ENCODE measurements at regions not wholly inside any gene's neighbourhood (a gene's known extent, or its start where the extent isn't known, plus 50 kb on each side); places are given as distances from the start of the nearest gene placed in this dataset.
"Not testable (repeated sequence)": the region's sequence is repeated elsewhere in the genome, so short reads cannot be mapped to it uniquely, and the experiment has no call there.

DNA sequence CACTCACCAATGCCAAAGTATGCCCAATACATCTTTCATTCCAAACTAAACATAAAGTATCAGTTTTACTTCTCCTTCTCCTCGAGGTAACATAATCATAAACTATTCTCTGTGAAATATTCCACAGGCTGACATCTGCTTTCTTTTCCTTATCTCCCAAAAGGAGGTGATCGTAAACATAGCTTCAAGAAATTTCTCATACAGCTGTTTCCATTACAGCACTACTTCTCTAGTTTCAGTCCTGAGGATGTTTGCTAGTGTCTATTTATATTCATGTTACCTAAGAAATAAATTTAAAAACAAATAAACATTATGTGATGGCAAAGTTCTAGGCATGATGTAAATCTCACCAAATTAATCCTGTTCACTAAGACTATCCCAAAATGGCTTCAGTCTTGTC lies 90.1 kb upstream of the CPSF6 start:
- no peak for DNase-seq

DNA sequence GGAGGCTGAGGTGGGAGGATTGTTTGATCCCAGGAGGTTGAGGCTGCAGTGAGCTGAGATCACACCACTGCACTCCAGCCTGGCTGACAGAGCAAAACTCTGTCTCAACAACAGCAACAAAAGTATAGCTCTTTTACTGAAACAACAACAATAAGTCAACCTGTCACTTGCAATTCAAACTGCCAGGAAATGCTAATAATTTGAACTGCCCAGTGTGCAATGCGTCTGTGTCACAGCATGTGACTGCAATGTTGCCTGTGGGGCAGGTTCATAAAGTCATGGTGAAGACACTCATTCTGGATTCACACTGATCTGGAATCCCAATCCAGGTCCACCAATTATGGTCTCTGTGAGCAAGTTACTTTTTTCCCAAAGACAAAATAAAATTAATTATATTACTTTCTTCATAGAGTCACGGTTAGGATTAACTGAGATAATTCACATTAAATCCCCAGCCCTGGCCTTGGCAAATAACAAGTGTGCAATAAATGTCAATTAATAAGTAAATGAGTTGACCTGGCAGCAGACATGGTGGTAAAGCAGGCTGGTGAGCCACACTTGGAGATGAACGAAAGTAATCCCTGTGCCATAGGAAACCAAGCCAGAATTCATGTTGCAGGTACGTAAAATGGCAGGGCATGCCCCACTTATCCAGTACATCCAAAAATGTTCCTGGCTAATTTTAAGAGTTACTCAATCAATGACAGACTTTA lies 89.1 kb upstream of the CPSF6 start:
- no peak for DNase-seq

DNA sequence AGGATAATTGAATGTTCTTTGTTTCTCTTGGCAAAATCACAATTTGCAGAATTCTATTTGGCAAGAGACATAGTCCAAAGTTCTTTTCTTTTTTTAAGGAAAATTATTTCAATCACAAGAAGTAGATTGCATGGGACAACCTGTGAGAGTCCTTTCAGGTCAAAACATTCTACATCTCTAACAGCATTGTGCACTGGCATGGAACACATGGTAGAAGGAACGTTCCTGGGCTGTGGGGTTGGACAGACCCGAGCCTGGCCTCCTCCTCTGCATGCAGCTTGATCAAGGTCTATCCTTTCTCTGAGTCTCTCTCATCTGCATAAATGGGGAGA lies 88.6 kb upstream of the CPSF6 start:
- DNase-seq, result no peak

DNA sequence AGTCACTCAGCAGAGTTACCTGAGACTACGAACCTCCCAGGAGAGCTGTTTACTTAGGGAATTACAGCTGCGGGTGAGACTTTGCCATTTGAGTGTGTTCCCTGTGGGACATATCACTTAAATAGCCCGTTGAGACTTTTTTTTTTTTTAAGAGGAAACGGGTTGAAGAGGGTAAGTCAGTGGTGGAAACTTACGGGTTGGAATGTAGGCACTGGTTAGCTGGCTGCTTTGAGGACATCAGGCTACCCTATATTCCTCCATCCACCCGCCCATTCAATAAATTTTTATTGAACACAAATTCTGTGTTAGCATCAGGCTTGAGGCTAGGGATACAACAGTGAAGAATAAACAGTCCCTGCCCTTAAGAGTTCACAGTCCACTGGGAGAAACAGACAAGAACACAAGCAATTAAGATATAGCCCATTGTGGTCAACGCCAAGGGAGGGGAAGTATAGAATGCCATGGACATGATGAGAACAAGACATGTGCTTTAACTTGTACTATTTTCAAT lies 88.1 kb upstream of the CPSF6 start:
- DNase-seq, result peak; percentile 3

DNA sequence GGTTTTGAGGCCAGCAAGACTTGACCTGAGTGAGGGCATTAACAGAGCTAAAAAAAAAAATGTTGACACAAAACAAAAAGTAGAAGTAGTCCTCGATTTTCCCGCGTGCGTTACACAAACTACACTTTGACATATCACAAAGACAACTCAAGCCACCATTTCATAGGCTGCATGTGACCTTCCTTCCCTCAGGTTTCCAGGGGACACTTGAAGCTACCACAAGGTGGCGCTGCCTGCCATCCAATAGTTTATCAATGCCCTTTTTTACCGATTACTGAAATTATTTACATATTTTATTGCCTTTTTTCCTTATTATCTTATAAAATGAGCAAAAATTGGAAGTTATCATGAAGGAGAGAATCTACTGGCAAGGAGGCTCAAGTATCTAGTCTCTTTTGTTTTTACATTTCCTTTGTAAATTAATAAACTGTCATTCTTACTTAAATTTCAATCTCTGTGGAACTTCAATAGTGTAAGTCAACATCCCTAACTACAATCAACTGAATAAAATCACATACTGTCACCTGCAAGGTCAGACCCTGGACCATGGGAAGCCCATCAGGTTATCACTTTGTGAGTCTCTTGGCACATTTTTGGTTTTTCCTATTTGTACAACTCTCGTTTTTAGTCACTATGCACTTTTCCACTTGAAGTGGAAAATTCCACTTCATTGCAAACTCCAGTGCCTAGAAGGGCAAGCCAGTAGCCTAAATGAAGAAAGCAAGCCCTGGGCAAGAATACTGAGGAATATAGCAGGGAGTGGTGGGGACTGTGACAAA lies 84.6 kb upstream of the CPSF6 start:
- peak; percentile 57 for DNase-seq

DNA sequence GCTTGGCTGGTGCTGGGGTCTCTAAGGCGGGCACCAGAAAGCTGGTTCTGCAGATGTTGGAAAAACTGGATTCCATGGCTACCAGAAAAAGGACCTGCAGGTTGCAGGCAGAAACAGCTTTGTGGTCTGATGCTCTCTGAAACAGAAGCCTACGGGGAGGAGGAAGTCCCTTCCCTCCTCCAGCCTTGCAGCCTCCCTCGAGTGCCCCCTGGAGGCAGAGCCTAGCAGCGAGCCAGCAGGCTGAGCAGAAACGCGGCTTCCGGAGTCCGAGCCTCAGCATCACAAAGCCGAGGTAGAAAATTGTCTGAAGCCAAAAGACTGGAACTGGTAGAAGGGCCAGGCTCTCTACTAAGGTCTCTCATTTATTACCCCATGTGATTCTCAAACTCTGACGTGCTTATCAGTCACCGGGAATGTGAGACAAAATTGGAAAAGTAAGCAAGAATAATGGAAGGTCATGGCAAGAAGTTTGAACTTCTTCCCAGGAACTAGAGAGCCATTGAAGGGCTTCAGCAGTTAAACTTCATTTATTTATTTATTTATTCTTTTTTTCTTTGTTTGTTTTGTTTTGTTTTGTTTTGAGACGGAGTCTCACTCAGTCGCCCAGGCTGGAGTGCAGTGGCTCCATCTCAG lies 82.2 kb upstream of the CPSF6 start:
- DNase-seq, result peak; percentile 79

DNA sequence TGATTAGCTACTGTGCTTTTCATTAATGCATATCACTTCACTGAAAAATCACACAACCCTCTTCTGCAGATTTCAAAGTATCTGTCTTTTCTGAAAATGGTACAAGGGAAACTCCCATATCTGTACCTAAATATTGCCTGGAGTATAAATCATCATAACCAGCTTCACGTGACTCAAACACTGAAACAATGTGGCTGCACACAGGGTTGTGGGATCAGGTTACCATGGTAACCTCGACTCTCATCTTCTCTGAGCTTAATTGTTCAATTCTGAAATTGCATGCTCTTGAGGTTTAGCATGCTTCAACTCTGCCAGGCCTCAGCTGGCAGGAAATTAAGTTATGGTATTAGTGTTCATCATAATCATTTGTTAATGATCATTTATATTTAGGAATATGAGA lies 77.5 kb upstream of the CPSF6 start:
- DNase-seq, result peak; percentile 68

DNA sequence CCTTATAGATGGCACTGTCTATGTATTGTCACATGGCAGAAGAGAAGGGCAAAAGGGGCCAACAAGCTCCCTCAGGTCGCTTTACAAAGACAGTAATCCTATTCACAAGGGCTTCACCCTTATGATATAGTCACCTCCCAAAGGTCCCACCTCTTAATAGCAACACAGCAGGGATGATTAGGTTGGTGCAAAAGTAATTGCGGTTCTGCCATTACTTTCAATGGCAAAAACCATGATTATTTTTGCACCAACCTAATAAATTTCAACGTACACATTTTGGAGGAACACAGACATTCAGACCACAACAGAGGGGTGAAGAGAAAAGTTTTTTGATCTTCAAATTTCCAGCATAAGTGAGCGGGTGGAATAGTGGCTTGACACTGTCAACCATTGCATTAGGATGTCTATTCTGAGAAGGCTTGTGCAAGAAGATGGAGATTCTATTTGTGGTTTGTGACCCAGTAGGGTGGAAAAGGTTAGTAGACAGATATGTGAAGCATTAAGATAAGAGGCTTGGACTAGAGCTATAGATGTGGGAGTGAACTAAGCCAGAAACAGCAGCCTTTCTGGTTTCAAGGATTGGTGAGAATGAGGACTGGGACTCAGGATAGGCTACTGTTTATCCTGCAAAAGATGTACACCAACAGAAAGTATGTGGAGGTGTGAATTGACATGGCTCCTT lies 75.5 kb upstream of the CPSF6 start:
- no peak for DNase-seq

DNA sequence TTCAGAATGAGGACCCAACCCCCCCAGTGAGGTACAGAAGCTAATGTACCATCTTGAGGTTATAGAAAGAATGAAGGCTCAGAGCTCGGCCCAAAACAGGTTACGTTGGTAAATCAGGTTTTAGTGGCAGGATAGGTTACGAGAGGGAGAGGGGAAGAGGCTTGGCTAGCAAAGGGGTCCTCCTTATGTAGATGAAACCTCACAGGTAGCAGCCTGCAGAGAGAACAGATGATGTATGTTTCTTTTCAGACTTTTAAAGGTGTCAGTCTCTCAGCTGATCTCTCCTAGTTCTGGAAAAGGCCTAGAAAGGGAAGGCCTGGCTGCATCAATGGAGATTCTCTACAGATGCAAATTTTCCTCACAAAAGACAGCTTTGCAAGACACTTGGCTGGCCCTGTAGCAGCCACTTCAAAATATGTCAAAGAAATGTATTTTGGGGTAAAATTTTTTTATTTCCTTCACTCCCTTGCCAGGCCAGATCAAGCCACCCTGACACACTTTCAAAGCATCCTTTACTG lies 71.7 kb upstream of the CPSF6 start:
- no peak for DNase-seq

DNA sequence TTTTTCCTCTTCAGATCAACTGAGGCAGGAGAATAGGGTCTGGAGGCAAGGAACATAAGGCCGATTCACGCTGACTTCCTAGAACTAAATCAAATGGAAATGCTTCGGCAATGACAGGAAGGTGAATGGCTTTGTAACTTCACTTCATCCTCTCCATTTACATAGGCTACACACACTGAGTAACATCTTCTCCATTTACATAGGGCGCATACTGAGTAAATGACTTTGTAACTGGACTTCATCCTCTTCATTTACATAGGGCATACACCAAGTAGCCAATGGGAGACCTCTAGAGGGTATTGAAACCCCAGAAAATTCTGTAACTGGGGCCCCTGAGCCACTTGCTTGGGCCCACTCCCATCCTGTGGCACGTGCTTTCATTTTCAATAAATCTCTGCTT lies 71.0 kb upstream of the CPSF6 start:
- DNase-seq, result no peak

DNA sequence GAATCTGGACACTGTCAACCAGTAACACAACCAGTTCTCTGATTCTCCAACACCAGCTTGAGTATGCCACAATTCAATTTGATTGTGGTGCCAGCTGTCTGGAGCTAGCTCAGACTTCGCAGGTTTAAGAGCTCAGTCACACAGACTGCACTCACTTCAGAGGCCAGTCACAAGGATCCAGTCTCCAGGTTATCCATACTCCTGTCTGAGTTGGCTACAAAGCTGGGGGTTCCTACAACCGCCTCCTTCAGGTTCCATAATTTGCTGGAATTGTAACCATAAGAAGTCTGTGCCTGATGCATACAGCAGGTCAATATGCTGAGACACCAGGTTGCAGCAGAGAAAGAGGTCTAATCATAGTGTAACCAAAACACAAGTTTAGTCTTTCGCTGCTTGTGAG lies 70.5 kb upstream of the CPSF6 start:
- no peak for DNase-seq

DNA sequence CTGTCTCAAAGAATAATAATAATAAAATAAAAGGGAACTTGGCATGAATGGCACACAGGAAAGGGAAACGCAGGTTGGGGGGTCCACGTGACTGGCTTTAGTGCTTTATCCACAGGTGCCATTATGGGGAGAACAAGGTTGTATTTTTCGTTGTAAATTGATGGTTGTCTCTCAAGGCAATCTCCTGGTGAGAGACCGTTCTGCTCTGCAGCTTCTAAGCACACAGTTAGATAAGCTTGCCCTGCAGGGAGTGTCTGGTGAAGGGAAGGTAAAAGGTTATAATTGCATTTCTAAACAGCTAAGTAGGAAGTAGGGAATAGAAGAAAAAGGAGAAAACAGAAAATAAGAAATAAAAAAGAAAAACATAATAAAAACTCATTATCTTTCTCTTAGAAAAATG lies 69.1 kb upstream of the CPSF6 start:
- DNase-seq, result no peak

DNA sequence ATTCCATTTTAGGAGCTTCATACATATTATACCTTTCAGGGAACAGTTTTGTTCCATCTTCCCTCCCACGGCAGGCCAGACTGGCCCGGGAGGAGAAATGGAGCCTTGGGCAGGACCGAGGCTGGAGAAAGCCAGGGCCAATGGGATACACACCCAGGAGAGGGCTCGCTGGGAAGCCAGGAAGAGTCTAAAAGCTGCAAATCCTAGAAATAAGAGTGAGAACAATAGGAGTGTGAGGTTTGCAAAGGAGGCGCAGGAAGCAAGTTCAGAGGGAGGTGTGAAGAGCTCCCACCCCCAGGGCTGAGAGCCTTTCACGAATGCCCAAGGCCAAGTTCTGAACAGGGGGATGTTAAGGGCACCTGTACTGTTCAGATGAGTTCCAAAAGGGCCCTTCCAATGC lies 67.5 kb upstream of the CPSF6 start:
- DNase-seq, result no peak

DNA sequence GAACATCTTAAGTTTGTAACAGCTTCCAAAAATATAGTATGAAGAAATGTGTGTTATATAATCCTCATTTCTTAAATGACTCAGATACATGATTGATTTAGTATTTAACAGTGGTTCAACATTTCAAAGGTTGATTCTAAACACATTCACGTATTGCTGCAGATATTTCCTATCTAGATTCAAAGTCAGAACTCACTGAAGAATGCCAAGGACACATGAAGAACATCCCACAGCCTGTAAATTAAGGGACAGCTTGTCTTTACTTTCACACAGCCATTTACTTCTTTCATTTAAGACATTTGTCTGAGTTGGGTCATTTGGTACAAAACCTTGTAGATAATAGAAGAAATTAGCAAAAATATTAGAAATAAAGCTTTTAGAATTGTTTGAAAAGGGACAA lies 66.9 kb upstream of the CPSF6 start:
- DNase-seq, result no peak

DNA sequence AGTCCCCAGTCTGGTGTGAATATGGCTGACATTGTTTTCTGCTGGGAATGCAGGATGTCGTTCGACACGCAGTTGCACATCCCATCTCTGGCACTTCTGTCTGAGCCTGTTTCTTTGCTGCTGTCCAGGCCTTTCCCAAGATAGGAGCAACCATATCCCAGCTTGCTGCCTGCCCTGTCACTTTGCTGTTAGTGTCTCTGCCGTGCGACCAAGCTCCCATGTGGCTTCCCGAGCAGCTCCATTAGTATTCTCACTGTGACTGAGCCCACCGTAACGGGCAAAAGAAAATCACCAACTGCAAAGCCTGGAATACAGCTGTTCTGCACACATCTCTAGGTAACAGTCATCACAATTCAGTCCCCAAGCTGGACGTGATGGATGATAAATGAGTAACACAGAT lies 66.0 kb upstream of the CPSF6 start:
- no peak for DNase-seq

DNA sequence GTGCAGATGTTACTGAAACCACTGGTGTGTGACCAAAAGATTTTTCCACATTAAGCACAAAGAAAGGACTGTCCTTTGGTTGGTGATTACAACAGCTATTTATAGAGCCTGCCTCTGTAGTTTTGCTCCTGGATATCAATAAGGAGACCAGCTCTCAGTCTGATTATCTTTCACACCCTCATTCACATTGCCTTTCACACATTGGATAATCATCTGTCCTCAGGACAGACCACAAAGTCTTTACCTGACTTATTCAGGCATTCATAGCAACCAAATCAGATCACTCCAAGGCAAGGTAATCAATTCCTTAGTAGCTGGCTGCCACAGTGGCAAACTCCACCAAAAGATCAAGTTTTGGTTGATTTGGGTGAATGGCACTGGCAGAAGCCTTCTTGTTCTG lies 59.6 kb upstream of the CPSF6 start:
- DNase-seq, result no peak

DNA sequence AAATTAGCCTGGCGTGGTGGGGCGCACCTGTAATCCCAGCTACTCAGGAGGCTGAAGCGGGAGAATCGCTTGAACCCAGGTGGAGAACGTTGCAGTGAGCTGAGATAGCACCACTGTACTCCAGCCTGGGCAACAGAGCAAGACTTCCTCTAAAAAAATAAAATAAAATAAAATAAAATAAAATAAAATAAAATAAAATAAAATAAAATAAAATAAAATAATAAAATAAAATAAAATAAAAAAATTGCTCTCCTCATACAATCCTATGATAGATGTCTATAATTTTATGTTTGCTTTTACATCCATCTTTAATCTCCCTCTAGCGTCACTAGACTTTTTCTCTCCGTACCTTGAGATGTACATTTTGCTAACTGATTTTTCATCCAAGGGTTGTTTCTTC lies 51.8 kb upstream of the CPSF6 start:
- DNase-seq, result not testable (repeated sequence)

DNA sequence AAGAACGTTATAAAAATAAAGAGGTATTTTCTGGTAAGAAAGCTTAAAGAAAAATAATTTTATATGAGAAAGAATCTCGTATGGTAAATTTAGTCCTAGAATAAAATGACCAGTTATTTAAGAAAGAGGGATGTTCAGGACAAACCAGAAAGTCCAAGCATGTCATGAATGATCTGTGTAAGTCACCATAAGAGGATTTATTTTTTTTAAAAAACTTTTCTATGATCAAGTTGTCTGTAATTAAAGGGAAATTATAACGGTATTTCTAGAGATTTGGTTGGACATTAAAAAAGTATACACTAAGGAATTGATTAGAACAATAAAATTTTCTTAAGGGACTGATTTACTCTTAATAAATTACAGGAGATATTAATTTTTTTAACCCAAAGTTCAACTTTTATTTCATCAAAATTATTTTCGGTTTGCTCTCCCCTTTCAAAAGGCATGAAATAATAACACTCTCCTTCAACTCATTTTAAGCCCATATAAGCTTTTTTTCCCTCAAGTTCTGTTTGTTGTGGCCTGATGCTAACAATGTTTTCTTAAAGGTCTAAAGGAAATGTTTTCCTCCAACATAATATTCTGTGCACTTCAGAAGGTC lies 49.9 kb upstream of the CPSF6 start:
- DNase-seq, result no peak
